Kidney epithelial cell (primary cell): ENCODE measurements at regions not wholly inside any gene's neighbourhood (a gene's known extent, or its start where the extent isn't known, plus 50 kb on each side); places are given as distances from the start of the nearest gene placed in this dataset.

Experiments used
- DNase-seq: peaks from one replicate; pipeline ENCODE4 v3.0.0-alpha.2; 2010; ENCODE audit warnings: low read depth
- H3K27me3 ChIP-seq: 2 replicates; pipeline ENCODE4 v1.6.0; 2011; ENCODE audit warnings: low read length; ENCODE audit not compliant: control insufficient read depth, insufficient read depth
- H3K36me3 ChIP-seq: 2 replicates; pipeline ENCODE4 v1.5.1; 2011; ENCODE audit warnings: low read length; ENCODE audit not compliant: control insufficient read depth, insufficient read depth
- H3K4me3 ChIP-seq: 2 replicates; pipeline ENCODE4 v1.5.1; 2011; ENCODE audit warnings: low read depth, mild to moderate bottlenecking, control low read depth, low read length
- CTCF ChIP-seq: IDR thresholded peaks from 2 replicates; pipeline ENCODE4 v1.5.1; 2011; ENCODE audit warnings: mild to moderate bottlenecking, moderate library complexity, low read length, control low read depth, inconsistent platforms; ENCODE audit not compliant: insufficient read depth, poor library complexity, severe bottlenecking

- no peak for DNase-seq
- no peak for TF ChIP-seq CTCF
- H3K27me3 ChIP-seq: no peaks in the 10 kb centered on the region
- no peaks in the 10 kb centered on the region for H3K36me3 ChIP-seq
- H3K4me3 ChIP-seq: no peak overlapping the region
Observed at GRCh38 chr5:82754036-82754746, 323.0 kb downstream of the TMEM167A start.

DNA sequence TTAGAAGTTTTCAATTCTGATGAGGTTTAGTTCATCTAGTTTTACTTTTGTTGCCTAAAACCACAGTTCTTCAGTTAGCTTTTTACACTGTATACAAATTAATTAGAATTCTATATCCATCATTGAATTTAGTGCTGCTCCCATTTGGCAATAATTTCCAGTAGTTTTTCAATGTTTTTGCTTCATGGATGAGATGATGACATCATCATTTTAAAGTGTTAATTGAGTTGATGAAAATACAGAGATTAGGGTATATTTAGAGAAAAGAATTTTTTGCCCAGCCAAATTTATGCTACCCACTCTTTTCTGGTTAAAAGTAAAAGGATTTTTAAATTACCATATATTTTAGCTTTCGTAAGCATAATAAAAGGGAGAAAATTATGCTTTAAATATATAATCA lies 323.8 kb downstream of the TMEM167A start:
- no peaks in the 10 kb centered on the region for H3K27me3 ChIP-seq
- no peaks in the 10 kb centered on the region for H3K36me3 ChIP-seq
- no peak for TF ChIP-seq CTCF
- no peak for DNase-seq
- H3K4me3 ChIP-seq: no peak overlapping the region

GRCh38 chr5:82749461-82749820 lies 327.8 kb downstream of the TMEM167A start:
- Histone ChIP-seq H3K36me3 (no peaks in the 10 kb centered on the region), H3K4me3 (no peak overlapping the region), H3K27me3 (no peaks in the 10 kb centered on the region)
- no peak for DNase-seq
- TF ChIP-seq CTCF: no peak

DNA sequence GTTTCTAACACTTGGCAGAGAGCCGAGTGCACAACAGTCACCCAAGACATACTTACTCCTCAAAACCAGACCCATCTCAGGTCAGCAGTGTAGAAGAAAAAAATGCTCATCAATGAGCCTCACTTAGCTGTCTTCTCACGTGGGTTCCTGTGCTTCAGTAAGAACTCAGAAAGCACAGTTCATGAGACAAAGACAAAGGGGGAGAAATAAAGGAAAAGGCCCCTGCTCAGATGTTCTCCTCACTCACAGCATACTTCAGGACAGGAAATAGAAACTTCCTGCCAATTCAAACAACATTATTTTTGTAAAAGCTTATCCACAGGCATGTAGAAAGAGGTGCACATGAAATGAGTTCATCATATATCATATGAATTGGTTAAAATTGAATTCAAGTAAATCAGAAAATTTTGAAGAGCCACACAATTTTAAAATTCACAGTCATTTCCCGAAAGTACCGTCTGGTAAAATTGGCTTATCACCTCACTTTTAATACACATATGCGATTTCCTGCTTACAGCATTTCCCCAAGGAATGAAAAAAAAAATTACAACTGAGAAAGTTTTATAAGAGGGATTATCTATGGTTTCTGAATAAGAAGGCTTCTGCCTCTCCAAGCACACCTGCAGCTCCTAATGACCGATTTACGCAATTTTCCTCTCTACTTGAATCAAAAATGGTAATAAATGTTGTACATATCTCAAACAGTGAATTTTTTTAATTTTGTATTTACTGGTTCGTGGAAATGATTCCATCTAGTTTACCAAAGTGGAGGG lies 328.3 kb downstream of the TMEM167A start:
- H3K4me3 ChIP-seq: no peak overlapping the region
- no peak for DNase-seq
- H3K36me3 ChIP-seq: no peaks in the 10 kb centered on the region
- no peaks in the 10 kb centered on the region for H3K27me3 ChIP-seq
- no peak for TF ChIP-seq CTCF

DNA sequence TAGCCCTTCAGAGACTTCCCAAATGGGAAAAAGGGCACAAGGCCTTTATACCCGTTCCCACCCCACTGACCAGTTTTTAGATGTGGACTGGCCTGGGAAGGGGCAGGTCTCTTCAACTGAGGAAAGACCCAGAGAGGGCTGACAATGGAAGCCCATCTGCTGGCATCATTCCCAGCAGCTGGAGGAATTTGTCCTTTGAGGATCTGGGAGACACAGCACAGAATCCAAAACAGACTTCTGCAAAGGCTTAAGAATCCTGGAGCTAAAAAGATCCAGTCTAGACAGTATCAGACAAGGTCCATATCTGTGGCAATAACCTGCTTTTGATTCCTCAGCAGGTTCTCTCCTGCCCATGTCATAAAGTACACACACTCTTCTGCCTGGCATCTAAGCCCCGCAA lies 329.2 kb downstream of the TMEM167A start:
- no peak for DNase-seq
- H3K4me3 ChIP-seq: no peak overlapping the region
- H3K36me3 ChIP-seq: no peaks in the 10 kb centered on the region
- no peak for TF ChIP-seq CTCF
- H3K27me3 ChIP-seq: no peaks in the 10 kb centered on the region
